ENCODE measurements at regions not wholly inside any gene's neighbourhood (a gene's known extent, or its start where the extent isn't known, plus 50 kb on each side); places are given as distances from the start of the nearest gene placed in this dataset.

GRCh38 chr6:14571001-14571400 lies 453.4 kb downstream of the CD83 start:
- H3K27me3 ChIP-seq (ENCODE audit: control insufficient read depth in 1 of 2, insufficient read depth in 2 of 2, low read length in 2 of 2) = peaks cover 0 to 2% of the 10 kb centered on the region in 2 experiments; a peak in 2 of 5 replicates
- ATAC-seq = no peak
- POLR2A ChIA-PET = no interaction called here
- no peak overlapping the region for H3K4me2 ChIP-seq (ENCODE audit: low read depth, low read length)
- BruUV-seq (replicated peaks) = no TSS peak
- H3K9ac ChIP-seq (ENCODE audit: insufficient read depth, low read depth, low read length) = no peak overlapping the region
- H2AFZ ChIP-seq (ENCODE audit: low read length) = no peak overlapping the region
- DNase-seq (ENCODE audit: low spot score) = no peak
- TF ChIP-seq ZNF619 (CRISPR knock-in tag; IDR thresholded peaks at IDR 0.05) (no peak), THRA (CRISPR knock-in tag; IDR thresholded peaks at IDR 0.05; ENCODE audit: borderline replicate concordance) (no peak), ELF1 (CRISPR knock-in tag; IDR thresholded peaks at IDR 0.05) (no peak), KDM3A (CRISPR knock-in tag; IDR thresholded peaks at IDR 0.05; ENCODE audit: low read depth) (no peak), ZNF747 (CRISPR knock-in tag; IDR thresholded peaks at IDR 0.05; ENCODE audit: borderline replicate concordance) (no peak), ZBTB42 (CRISPR knock-in tag; IDR thresholded peaks at IDR 0.05) (no peak), ZNF749 (CRISPR knock-in tag; IDR thresholded peaks at IDR 0.05; ENCODE audit: borderline replicate concordance) (no peak), ZNF710 (CRISPR knock-in tag; IDR thresholded peaks at IDR 0.05; ENCODE audit: borderline replicate concordance) (no peak), MXD3 (CRISPR knock-in tag; IDR thresholded peaks at IDR 0.05) (no peak), PBX3 (CRISPR knock-in tag; IDR thresholded peaks at IDR 0.05; ENCODE audit: borderline replicate concordance) (no peak), MEIS1 (CRISPR knock-in tag; IDR thresholded peaks at IDR 0.05; ENCODE audit: borderline replicate concordance) (no peak), ZNF280B (CRISPR knock-in tag; IDR thresholded peaks at IDR 0.05; ENCODE audit: borderline replicate concordance) (no peak), ATM (IDR thresholded peaks at IDR 0.05; ENCODE audit: borderline replicate concordance) (no peak), DNMT3B (CRISPR knock-in tag; conservative IDR thresholded peaks at IDR 0.05) (no peak)
- H3K79me2 ChIP-seq (ENCODE audit: insufficient read depth, low read length) = no peaks in the 10 kb centered on the region
- H3K4me1 ChIP-seq (ENCODE audit: insufficient read depth, low read length) = peaks cover 7% of the 10 kb centered on the region
- CTCF ChIA-PET (ENCODE audit: low intra/inter-chr PET ratio, low total read pairs) = no interaction called here
- H4K20me1 ChIP-seq (ENCODE audit: insufficient read depth, low read length) = no peaks in the 10 kb centered on the region
- 26% methylated on average over 8 of the region's 8 CpGs for WGBS (ENCODE audit: low lambda C conversion rate)
- H3K4me3 ChIP-seq (replicated peaks in 1 of 3; ENCODE audit: insufficient read depth in 1 of 3, low read depth in 2 of 3, low read length in 3 of 3) = no peak overlapping the region
- no peak for FAIRE-seq
- H3K27ac ChIP-seq (ENCODE audit: extremely low read length, insufficient read depth, low read length) = no peak overlapping the region
- in situ Hi-C loops (cut with HindIII; ENCODE audit: extremely low pct_ligation_motif_present, low pct_unique_long_range_greater_than_20kb) (no loop called here), intact Hi-C loops (cut with micrococcal nuclease; ENCODE audit: unreplicated experiment) (no loop called here)
- H3K9me3 ChIP-seq (ENCODE audit: low read length) = no peaks in the 10 kb centered on the region
- no peaks in the 10 kb centered on the region for H3K36me3 ChIP-seq (replicated peaks in 1 of 2; ENCODE audit: control insufficient read depth in 1 of 2, insufficient read depth in 2 of 2, low read length in 2 of 2)

Measured in HepG2 (cell line).